HepG2 (cell line): ENCODE measurements at regions not wholly inside any gene's neighbourhood (a gene's known extent, or its start where the extent isn't known, plus 50 kb on each side); places are given as distances from the start of the nearest gene placed in this dataset.
"Not testable (repeated sequence)": the region's sequence is repeated elsewhere in the genome, so short reads cannot be mapped to it uniquely, and the experiment has no call there.

Experiments used
- ATAC-seq: fragments of 200-7000 bp; cut with Tn5 transposase; 3 replicates; pipeline ENCODE4 v1.9.1; 2020; ENCODE audit warnings: mild to moderate bottlenecking, moderate library complexity
- BruUV-seq: library from RNA; stranded (reverse); fragments of 400-500 nt; replicated peaks from 2 replicates; lab custom pipeline; 2021; lab: Mats Ljungman, UMichigan
- CTCF ChIA-PET: fragments of 300-600 bp; formaldehyde crosslinking; extraction: SDS; loops from one replicate; lab custom pipeline; 2021; ENCODE audit warnings: low total read pairs, inconsistent platforms, low intra/inter-chr PET ratio; lab: Yijun Ruan, JAX
- POLR2A ChIA-PET: fragments of 350-600 bp; sonication (Branson Sonifier 250); formaldehyde crosslinking; loops from one replicate; lab custom pipeline; 2020; ENCODE audit warnings: antibody characterized with exemption, inconsistent platforms; lab: Yijun Ruan, JAX
- DNase-seq: peaks from one replicate; pipeline ENCODE4 v3.0.0-alpha.2; 2015; ENCODE audit warnings: low spot score
- FAIRE-seq: peaks from 3 replicates; lab custom pipeline; 2011; peaks lifted over from hg19 to GRCh38; lab: Jason Lieb, UNC
- H2AFZ ChIP-seq: one replicate; pipeline ENCODE4 v1.6.1; 2011; ENCODE audit warnings: low read length, inconsistent platforms
- H3K27ac ChIP-seq: fragments of 300-600 bp; 3 replicates; pipeline ENCODE4 v1.8.0; 2011; ENCODE audit warnings: mixed run types, mild to moderate bottlenecking, mixed read lengths, low read length, inconsistent platforms; ENCODE audit not compliant: insufficient read depth; ENCODE audit errors: extremely low read length
- H3K27me3 ChIP-seq, 2 experiments: fragments of 200-600 bp in 1 of 2; 2 replicates in 1 of 2; 3 replicates in 1 of 2; pipeline versions ENCODE4 v1.6.0 to v1.8.0; 2011; ENCODE audit warnings: low read length in 2 of 2, mild to moderate bottlenecking in 2 of 2, moderate library complexity in 2 of 2, inconsistent platforms in 1 of 2; ENCODE audit not compliant: insufficient read depth in 2 of 2, control insufficient read depth in 1 of 2
- H3K36me3 ChIP-seq, 2 experiments: fragments of 200-600 bp in 1 of 2; replicated peaks in 1 of 2; 2 replicates in 1 of 2; 3 replicates in 1 of 2; pipeline versions ENCODE4 v1.5.1 to v1.8.0; 2011; ENCODE audit warnings: low read length in 2 of 2, inconsistent platforms in 1 of 2; ENCODE audit not compliant: insufficient read depth in 2 of 2, control insufficient read depth in 1 of 2
- H3K4me1 ChIP-seq: 2 replicates; pipeline ENCODE4 v1.5.1; 2012; ENCODE audit warnings: low read length, inconsistent platforms; ENCODE audit not compliant: insufficient read depth
- H3K4me2 ChIP-seq: 2 replicates; pipeline ENCODE4 v1.6.0; 2011; ENCODE audit warnings: low read depth, low read length, inconsistent platforms
- H3K4me3 ChIP-seq, 3 experiments: fragments of 200-600 bp in 1 of 3; sonication (generic), shearing (Covaris generic) in 1 of 3; replicated peaks in 1 of 3; 2 replicates each; pipeline ENCODE4 v1.5.1; 2011 to 2016; ENCODE audit warnings: low read length in 3 of 3, inconsistent platforms in 2 of 3, low read depth in 2 of 3, mild to moderate bottlenecking in 2 of 3, control low read depth in 1 of 3, mixed read lengths in 1 of 3; ENCODE audit not compliant: insufficient read depth in 1 of 3
- H3K79me2 ChIP-seq: one replicate; pipeline ENCODE4 v1.6.1; 2011; ENCODE audit warnings: low read length, inconsistent platforms; ENCODE audit not compliant: insufficient read depth
- H3K9ac ChIP-seq: 2 replicates; pipeline ENCODE4 v1.6.0; 2011; ENCODE audit warnings: mild to moderate bottlenecking, low read depth, low read length, inconsistent platforms; ENCODE audit not compliant: insufficient read depth
- H3K9me3 ChIP-seq: 2 replicates; pipeline ENCODE4 v1.5.1; 2012; ENCODE audit warnings: mild to moderate bottlenecking, low read length
- H4K20me1 ChIP-seq: 2 replicates; pipeline ENCODE4 v1.6.0; 2011; ENCODE audit warnings: inconsistent platforms, mild to moderate bottlenecking, low read length, moderate library complexity; ENCODE audit not compliant: insufficient read depth
- WGBS: methylation state at CpG from one replicate; pipeline ENCODE4 v1.1.6; 2017; ENCODE audit warnings: low lambda C conversion rate; 5-methylcytosine and 5-hydroxymethylcytosine counted together
- in situ Hi-C: cut with HindIII; loops from 2 replicates; pipeline ENCODE4 v1.10.0; 2017; ENCODE audit warnings: low pct_unique_long_range_greater_than_20kb; ENCODE audit not compliant: extremely low pct_ligation_motif_present
- intact Hi-C: fragments of 100-400 bp; cut with micrococcal nuclease; formaldehyde crosslinking; loops from one replicate; pipeline ENCODE4 v1.10.0; 2022; ENCODE audit not compliant: unreplicated experiment

GRCh38 chr12:131244157-131244688, 290.5 kb downstream of the ADGRD1 start:
- H3K4me1 ChIP-seq, H3K9ac ChIP-seq, DNase-seq, H2AFZ ChIP-seq, H3K27ac ChIP-seq, intact Hi-C loops, ATAC-seq, H3K4me2 ChIP-seq, H3K79me2 ChIP-seq, H4K20me1 ChIP-seq, FAIRE-seq, in situ Hi-C loops, H3K27me3 ChIP-seq, CTCF ChIA-PET, BruUV-seq, H3K36me3 ChIP-seq, POLR2A ChIA-PET, H3K9me3 ChIP-seq, H3K4me3 ChIP-seq: not testable (repeated sequence)
- 37% methylated on average over 9 of the region's 15 CpGs for WGBS

GRCh38 chr12:131245161-131245560, 291.5 kb downstream of the ADGRD1 start:
- H3K27ac ChIP-seq, POLR2A ChIA-PET, BruUV-seq: not testable (repeated sequence)

More at GRCh38 chr12:131245161-131245560, 291.5 kb downstream of the ADGRD1 start:
- H4K20me1 ChIP-seq, H3K79me2 ChIP-seq, H3K9ac ChIP-seq, H3K27me3 ChIP-seq, H2AFZ ChIP-seq, H3K9me3 ChIP-seq, H3K36me3 ChIP-seq, ATAC-seq, CTCF ChIA-PET, in situ Hi-C loops, intact Hi-C loops, H3K4me1 ChIP-seq, FAIRE-seq, H3K4me3 ChIP-seq, DNase-seq, H3K4me2 ChIP-seq: not testable (repeated sequence)
- WGBS = 46% methylated on average over 4 of the region's 8 CpGs
